Mucosa of descending colon (tissue), 3 donors: ENCODE measurements at regions not wholly inside any gene's neighbourhood (a gene's known extent, or its start where the extent isn't known, plus 50 kb on each side); places are given as distances from the start of the nearest gene placed in this dataset.

Experiments used
- ATAC-seq: fragments of 200-7000 bp; cut with Tn5 transposase; one replicate; pipeline ENCODE4 v1.9.1; 2020; ENCODE audit warnings: mild to moderate bottlenecking, moderate library complexity
- DNase-seq, 3 donors: peaks; one replicate each; pipeline ENCODE4 v3.0.0-alpha.2; 2020
- H3K36me3 ChIP-seq: fragments of 200-600 bp; one replicate; pipeline ENCODE4 v1.8.0; 2021; ENCODE audit warnings: low read depth, mild to moderate bottlenecking
- H3K4me1 ChIP-seq: fragments of 200-600 bp; one replicate; pipeline ENCODE4 v1.8.0; 2021; ENCODE audit warnings: low read depth, mild to moderate bottlenecking
- H3K4me3 ChIP-seq: fragments of 200-600 bp; one replicate; pipeline ENCODE4 v1.8.0; 2021; ENCODE audit warnings: mild to moderate bottlenecking
- H3K9me3 ChIP-seq: fragments of 200-600 bp; one replicate; pipeline ENCODE4 v1.8.0; 2021; ENCODE audit warnings: mild to moderate bottlenecking
- intact Hi-C, 2 donors: fragments of 100-400 bp; cut with DNase I in 1 of 2; cut with micrococcal nuclease in 1 of 2; formaldehyde crosslinking; loops; one replicate each; pipeline versions ENCODE4 v1.11.0 to v1.11.1; 2022; cut with DNase I, micrococcal nuclease
- TF ChIP-seq, protein P1 (sequence below): fragments of 200-600 bp; IDR thresholded peaks from one replicate; pipeline ENCODE4 v1.8.0; 2022; ENCODE audit warnings: antibody characterized with exemption, mild to moderate bottlenecking
- donor health status: DM: no; HTN: no; CAD: no; lungs with moderate emphysema.
- donor health status: DM: no; HTN: no; CAD: no.
- donor health status: DM: no; HTN: yes; CAD: no.

GRCh38 chrY:9027729-9028375 lies 309.4 kb upstream of the TSPY4 start:
- intact Hi-C loops = no loop called here
- no peaks in the 10 kb centered on the region for H3K9me3 ChIP-seq
- no peak for DNase-seq
- no peaks in the 10 kb centered on the region for H3K4me1 ChIP-seq
- no peaks in the 10 kb centered on the region for H3K36me3 ChIP-seq
- H3K4me3 ChIP-seq = no peak overlapping the region
- TF ChIP-seq, protein P1, sequence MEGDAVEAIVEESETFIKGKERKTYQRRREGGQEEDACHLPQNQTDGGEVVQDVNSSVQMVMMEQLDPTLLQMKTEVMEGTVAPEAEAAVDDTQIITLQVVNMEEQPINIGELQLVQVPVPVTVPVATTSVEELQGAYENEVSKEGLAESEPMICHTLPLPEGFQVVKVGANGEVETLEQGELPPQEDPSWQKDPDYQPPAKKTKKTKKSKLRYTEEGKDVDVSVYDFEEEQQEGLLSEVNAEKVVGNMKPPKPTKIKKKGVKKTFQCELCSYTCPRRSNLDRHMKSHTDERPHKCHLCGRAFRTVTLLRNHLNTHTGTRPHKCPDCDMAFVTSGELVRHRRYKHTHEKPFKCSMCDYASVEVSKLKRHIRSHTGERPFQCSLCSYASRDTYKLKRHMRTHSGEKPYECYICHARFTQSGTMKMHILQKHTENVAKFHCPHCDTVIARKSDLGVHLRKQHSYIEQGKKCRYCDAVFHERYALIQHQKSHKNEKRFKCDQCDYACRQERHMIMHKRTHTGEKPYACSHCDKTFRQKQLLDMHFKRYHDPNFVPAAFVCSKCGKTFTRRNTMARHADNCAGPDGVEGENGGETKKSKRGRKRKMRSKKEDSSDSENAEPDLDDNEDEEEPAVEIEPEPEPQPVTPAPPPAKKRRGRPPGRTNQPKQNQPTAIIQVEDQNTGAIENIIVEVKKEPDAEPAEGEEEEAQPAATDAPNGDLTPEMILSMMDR = no peak
- no peak for ATAC-seq

- Histone ChIP-seq H3K36me3 (no peaks in the 10 kb centered on the region), H3K4me1 (no peaks in the 10 kb centered on the region), H3K9me3 (no peaks in the 10 kb centered on the region), H3K4me3 (no peak overlapping the region)
- ATAC-seq = no peak
- no peak for DNase-seq
- intact Hi-C loops = no loop called here
- TF ChIP-seq, protein P1 = no peak
These were observed 307.3 kb upstream of the TSPY4 start for GRCh38 chrY:9029929-9030328.

GRCh38 chrY:9034217-9034616 lies 303.0 kb upstream of the TSPY4 start:
- H3K4me1 ChIP-seq = no peaks in the 10 kb centered on the region
- no peak for ATAC-seq
- TF ChIP-seq, protein P1 = no peak

GRCh38 chrY:9035246-9035645 lies 302.0 kb upstream of the TSPY4 start:
- Histone ChIP-seq H3K36me3 (no peaks in the 10 kb centered on the region), H3K9me3 (no peaks in the 10 kb centered on the region), H3K4me3 (no peak overlapping the region), H3K4me1 (no peaks in the 10 kb centered on the region)
- ATAC-seq (no peak), DNase-seq (no peak)
- intact Hi-C loops = no loop called here
- TF ChIP-seq, protein P1 = no peak

More at GRCh38 chrY:9034217-9034616, 303.0 kb upstream of the TSPY4 start:
- H3K36me3 ChIP-seq = no peaks in the 10 kb centered on the region
- no peak for DNase-seq
- H3K4me3 ChIP-seq = no peak overlapping the region
- intact Hi-C loops = no loop called here
- H3K9me3 ChIP-seq = no peaks in the 10 kb centered on the region

GRCh38 chrY:9041474-9041873 lies 295.8 kb upstream of the TSPY4 start:
- Histone ChIP-seq H3K4me3 (no peak overlapping the region), H3K9me3 (no peaks in the 10 kb centered on the region), H3K4me1 (no peaks in the 10 kb centered on the region), H3K36me3 (no peaks in the 10 kb centered on the region)
- DNase-seq = no peak
- ATAC-seq = no peak
- intact Hi-C loops = no loop called here
- TF ChIP-seq, protein P1 = no peak
